Neuron (in vitro differentiated cells): ENCODE measurements at regions not wholly inside any gene's neighbourhood (a gene's known extent, or its start where the extent isn't known, plus 50 kb on each side); places are given as distances from the start of the nearest gene placed in this dataset.

ENCODE experiments used
- H2AFZ ChIP-seq: one replicate; pipeline ENCODE4 v1.6.1; 2013; ENCODE audit warnings: low read depth, mild to moderate bottlenecking, inconsistent platforms, low read length, moderate library complexity
- H3K27me3 ChIP-seq: one replicate; pipeline ENCODE4 v1.6.1; 2013; ENCODE audit warnings: low read length; ENCODE audit not compliant: insufficient read depth
- H3K36me3 ChIP-seq: one replicate; pipeline ENCODE4 v1.6.1; 2013; ENCODE audit warnings: low read length; ENCODE audit not compliant: insufficient read depth
- H3K4me1 ChIP-seq: one replicate; pipeline ENCODE4 v1.6.1; 2013; ENCODE audit warnings: low read length; ENCODE audit not compliant: insufficient read depth
- H3K4me3 ChIP-seq: 2 replicates; pipeline ENCODE4 v1.5.1; 2013; ENCODE audit warnings: mild to moderate bottlenecking, low read length, moderate library complexity
- H3K9me3 ChIP-seq: one replicate; pipeline ENCODE4 v1.6.1; 2013; ENCODE audit warnings: low read length

- Histone ChIP-seq H3K4me1 (peaks cover 8% of the 10 kb centered on the region), H3K9me3 (no peaks in the 10 kb centered on the region), H3K27me3 (no peaks in the 10 kb centered on the region), H2AFZ (no peak overlapping the region), H3K36me3 (no peaks in the 10 kb centered on the region), H3K4me3 (no peak overlapping the region)
Measured at GRCh38 chr12:107435520-107435919, 250.1 kb upstream of the PWP1 start.

- H3K4me1 ChIP-seq, result peaks cover 8% of the 10 kb centered on the region
- H3K36me3 ChIP-seq, result no peaks in the 10 kb centered on the region
- no peaks in the 10 kb centered on the region for H3K27me3 ChIP-seq
- H3K9me3 ChIP-seq, result no peaks in the 10 kb centered on the region
- H3K4me3 ChIP-seq, result no peak overlapping the region
- no peak overlapping the region for H2AFZ ChIP-seq
Measured at GRCh38 chr12:107436376-107436775, 249.2 kb upstream of the PWP1 start.

GRCh38 chr12:107436836-107437235, 248.8 kb upstream of the PWP1 start:
- H3K4me1 ChIP-seq, result peaks cover 8% of the 10 kb centered on the region
- no peaks in the 10 kb centered on the region for H3K27me3 ChIP-seq
- no peaks in the 10 kb centered on the region for H3K9me3 ChIP-seq
- H2AFZ ChIP-seq, result no peak overlapping the region
- no peaks in the 10 kb centered on the region for H3K36me3 ChIP-seq
- H3K4me3 ChIP-seq, result no peak overlapping the region

- no peaks in the 10 kb centered on the region for H3K27me3 ChIP-seq
- no peaks in the 10 kb centered on the region for H3K36me3 ChIP-seq
- no peak overlapping the region for H2AFZ ChIP-seq
- no peaks in the 10 kb centered on the region for H3K9me3 ChIP-seq
- peaks cover 8% of the 10 kb centered on the region for H3K4me1 ChIP-seq
- no peak overlapping the region for H3K4me3 ChIP-seq
Measured at GRCh38 chr12:107437954-107438353, 247.6 kb upstream of the PWP1 start.

- Histone ChIP-seq H3K4me3 (no peak overlapping the region), H2AFZ (no peak overlapping the region), H3K27me3 (no peaks in the 10 kb centered on the region), H3K4me1 (peaks cover 8% of the 10 kb centered on the region), H3K36me3 (no peaks in the 10 kb centered on the region), H3K9me3 (no peaks in the 10 kb centered on the region)
Measured at GRCh38 chr12:107439026-107439738, 246.4 kb upstream of the PWP1 start.

- Histone ChIP-seq H3K4me1 (peaks cover 8% of the 10 kb centered on the region), H3K9me3 (no peaks in the 10 kb centered on the region), H3K27me3 (no peaks in the 10 kb centered on the region), H3K4me3 (no peak overlapping the region), H3K36me3 (no peaks in the 10 kb centered on the region), H2AFZ (no peak overlapping the region)
Measured at GRCh38 chr12:107440606-107441005, 245.0 kb upstream of the PWP1 start.

- H3K4me3 ChIP-seq, result no peak overlapping the region
- no peak overlapping the region for H2AFZ ChIP-seq
- H3K9me3 ChIP-seq, result no peaks in the 10 kb centered on the region
- no peaks in the 10 kb centered on the region for H3K27me3 ChIP-seq
- no peaks in the 10 kb centered on the region for H3K36me3 ChIP-seq
- peaks cover 8% of the 10 kb centered on the region for H3K4me1 ChIP-seq
Measured at GRCh38 chr12:107441665-107442300, 243.8 kb upstream of the PWP1 start.

- Histone ChIP-seq H3K36me3 (no peaks in the 10 kb centered on the region), H3K9me3 (no peaks in the 10 kb centered on the region), H3K27me3 (no peaks in the 10 kb centered on the region), H2AFZ (no peak overlapping the region), H3K4me1 (peaks cover 8% of the 10 kb centered on the region), H3K4me3 (no peak overlapping the region)
Measured at GRCh38 chr12:107442326-107442987, 243.1 kb upstream of the PWP1 start.

GRCh38 chr12:107443320-107444090, 242.1 kb upstream of the PWP1 start:
- Histone ChIP-seq H3K9me3 (no peaks in the 10 kb centered on the region), H2AFZ (no peak overlapping the region), H3K27me3 (no peaks in the 10 kb centered on the region), H3K36me3 (no peaks in the 10 kb centered on the region), H3K4me3 (no peak overlapping the region), H3K4me1 (peaks cover 7% of the 10 kb centered on the region)

GRCh38 chr12:107444771-107445170, 240.8 kb upstream of the PWP1 start:
- no peaks in the 10 kb centered on the region for H3K9me3 ChIP-seq
- no peaks in the 10 kb centered on the region for H3K36me3 ChIP-seq
- no peak overlapping the region for H3K4me3 ChIP-seq
- no peaks in the 10 kb centered on the region for H3K4me1 ChIP-seq
- no peaks in the 10 kb centered on the region for H3K27me3 ChIP-seq
- no peak overlapping the region for H2AFZ ChIP-seq

- H2AFZ ChIP-seq, result no peak overlapping the region
- no peaks in the 10 kb centered on the region for H3K4me1 ChIP-seq
- no peaks in the 10 kb centered on the region for H3K27me3 ChIP-seq
- no peaks in the 10 kb centered on the region for H3K9me3 ChIP-seq
- no peak overlapping the region for H3K4me3 ChIP-seq
- no peaks in the 10 kb centered on the region for H3K36me3 ChIP-seq
Measured at GRCh38 chr12:107446476-107446875, 239.1 kb upstream of the PWP1 start.

- Histone ChIP-seq H3K4me1 (no peaks in the 10 kb centered on the region), H3K4me3 (no peak overlapping the region), H3K9me3 (no peaks in the 10 kb centered on the region), H3K27me3 (no peaks in the 10 kb centered on the region), H2AFZ (no peak overlapping the region), H3K36me3 (no peaks in the 10 kb centered on the region)
Measured at GRCh38 chr12:107447336-107447735, 238.3 kb upstream of the PWP1 start.

- no peaks in the 10 kb centered on the region for H3K9me3 ChIP-seq
- no peaks in the 10 kb centered on the region for H3K36me3 ChIP-seq
- H3K4me1 ChIP-seq, result no peaks in the 10 kb centered on the region
- H3K4me3 ChIP-seq, result no peak overlapping the region
- no peak overlapping the region for H2AFZ ChIP-seq
- no peaks in the 10 kb centered on the region for H3K27me3 ChIP-seq
Measured at GRCh38 chr12:107448198-107448597, 237.4 kb upstream of the PWP1 start.
